A549 (cell line): ENCODE measurements at regions not wholly inside any gene's neighbourhood (a gene's known extent, or its start where the extent isn't known, plus 50 kb on each side); places are given as distances from the start of the nearest gene placed in this dataset.
"Not testable (repeated sequence)": the region's sequence is repeated elsewhere in the genome, so short reads cannot be mapped to it uniquely, and the experiment has no call there.

Source experiments
- ATAC-seq, 2 experiments: fragments of 200-7000 bp in 1 of 2; fragments of >200 bp in 1 of 2; cut with Nextera tagmentation in 1 of 2; cut with Tn5 transposase in 1 of 2; 3 replicates each; pipeline versions ENCODE4 v1.8.0 to v1.9.1; 2018 to 2020; ENCODE audit warnings: mild to moderate bottlenecking in 1 of 2, moderate library complexity in 1 of 2
- CTCF ChIA-PET: fragments of 300-600 bp; sonication (Branson Sonifier 250); formaldehyde crosslinking; extraction: SDS; loops from one replicate; lab custom pipeline; 2021; ENCODE audit warnings: antibody characterized with exemption, inconsistent platforms; lab: Yijun Ruan, JAX
- POLR2A ChIA-PET: fragments of 350-600 bp; formaldehyde crosslinking; extraction: SDS; loops from one replicate; lab custom pipeline; 2021; ENCODE audit warnings: antibody characterized with exemption, inconsistent platforms; lab: Yijun Ruan, JAX
- DNase-seq, 2 experiments: peaks; one replicate each; pipeline versions ENCODE4 v3.0.0 to v3.0.0-alpha.2; 2011 to 2016; ENCODE audit warnings: low read depth in 1 of 2, low spot score in 1 of 2
- FAIRE-seq: peaks from 2 replicates; lab custom pipeline; 2011; peaks lifted over from hg19 to GRCh38; lab: Jason Lieb, UNC
- H3K27ac ChIP-seq, 2 experiments: fragments of >200 bp; sonication (Bioruptor Twin); formaldehyde crosslinking; 3 replicates each; pipeline ENCODE4 v1.5.1; 2016 to 2017
- H3K4me1 ChIP-seq: fragments of >200 bp; sonication (Bioruptor Twin); formaldehyde crosslinking; 3 replicates; pipeline ENCODE4 v1.6.1; 2016
- H3K4me2 ChIP-seq: fragments of >200 bp; sonication (Bioruptor Twin); formaldehyde crosslinking; 3 replicates; pipeline ENCODE4 v1.6.1; 2016
- H3K4me3 ChIP-seq: fragments of >200 bp; sonication (Bioruptor Twin); formaldehyde crosslinking; 3 replicates; pipeline ENCODE4 v1.5.1; 2016
- H3K9me3 ChIP-seq: fragments of >200 bp; sonication (Bioruptor Twin); formaldehyde crosslinking; 3 replicates; pipeline ENCODE4 v1.6.1; 2016
- CBX8 ChIP-seq: fragments of 200-600 bp; sonication (generic); IDR thresholded peaks from 2 replicates; pipeline ENCODE4 v1.6.1; 2016
- CHD2 ChIP-seq: fragments of 150-350 bp; IDR thresholded peaks from 2 replicates; pipeline ENCODE4 v1.6.1; 2014; ENCODE audit warnings: low read length; ENCODE audit not compliant: partially characterized antibody
- CHD4 ChIP-seq: fragments of 200-600 bp; sonication (generic); IDR thresholded peaks from 2 replicates; pipeline ENCODE4 v1.6.1; 2016; ENCODE audit warnings: antibody characterized with exemption, mild to moderate bottlenecking, borderline replicate concordance
- CTCF ChIP-seq: fragments of >200 bp; sonication (Bioruptor Twin); formaldehyde crosslinking; IDR thresholded peaks from 3 replicates; pipeline ENCODE4 v1.5.1; 2016
- EHF ChIP-seq: fragments of 250-450 bp; sonication (Bioruptor Pico); IDR thresholded peaks from 2 replicates; pipeline ENCODE4 v1.5.0; 2020; ENCODE audit warnings: mild to moderate bottlenecking
- EHMT2 ChIP-seq: fragments of 200-600 bp; sonication (generic); IDR thresholded peaks from 2 replicates; pipeline ENCODE4 v1.6.1; 2016; ENCODE audit warnings: antibody characterized with exemption, low read depth, mild to moderate bottlenecking, moderate library complexity
- ELK1 ChIP-seq: fragments of 150-350 bp; IDR thresholded peaks from 2 replicates; pipeline ENCODE4 v1.6.1; 2014; ENCODE audit warnings: low read depth, mild to moderate bottlenecking, low read length
- EP300 ChIP-seq, 2 experiments: fragments of >200 bp; sonication (Bioruptor Twin); formaldehyde crosslinking; IDR thresholded peaks; 2 replicates in 1 of 2; 3 replicates in 1 of 2; pipeline ENCODE4 v1.6.1; 2016 to 2017
- ESRRA ChIP-seq: fragments of 150-350 bp; IDR thresholded peaks from 2 replicates; pipeline ENCODE4 v1.6.1; 2014; ENCODE audit warnings: mild to moderate bottlenecking, low read length, borderline replicate concordance
- FOSL2 ChIP-seq, 2 experiments: fragments of 450-650 bp in 1 of 2; fragments of >200 bp in 1 of 2; sonication (Bioruptor Twin) in 1 of 2; formaldehyde crosslinking; IDR thresholded peaks; 2 replicates each; pipeline versions ENCODE4 v1.5.0 to v1.6.1; 2016 to 2020; ENCODE audit warnings: mild to moderate bottlenecking in 1 of 2, moderate library complexity in 1 of 2
- HDAC2 ChIP-seq: fragments of 200-600 bp; sonication (generic); IDR thresholded peaks from 2 replicates; pipeline ENCODE4 v1.6.1; 2016
- HES2 ChIP-seq: fragments of >200 bp; sonication (Bioruptor Twin); formaldehyde crosslinking; IDR thresholded peaks from 2 replicates; pipeline ENCODE4 v1.6.1; 2016
- HEYL ChIP-seq: fragments of 250-450 bp; sonication (Bioruptor Pico); IDR thresholded peaks from 2 replicates; pipeline ENCODE4 v1.8.0; 2021; ENCODE audit warnings: mild to moderate bottlenecking, moderate library complexity
- HMGXB4 ChIP-seq: fragments of 250-450 bp; sonication (Bioruptor Pico); IDR thresholded peaks from 2 replicates; pipeline ENCODE4 v1.5.0; 2021; ENCODE audit warnings: mild to moderate bottlenecking, moderate library complexity, borderline replicate concordance
- HOXB13 ChIP-seq: fragments of 250-450 bp; sonication (Bioruptor Pico); IDR thresholded peaks from 2 replicates; pipeline ENCODE4 v1.5.0; 2020; ENCODE audit warnings: low read depth, mild to moderate bottlenecking, moderate library complexity
- KDM1A ChIP-seq: fragments of 200-600 bp; sonication (generic); IDR thresholded peaks from 2 replicates; pipeline ENCODE4 v1.6.1; 2016; ENCODE audit warnings: low read depth, mild to moderate bottlenecking
- MAZ ChIP-seq: fragments of 150-350 bp; IDR thresholded peaks from 2 replicates; pipeline ENCODE4 v1.6.1; 2014; ENCODE audit warnings: antibody characterized with exemption, low read depth, low read length, borderline replicate concordance
- NFE2L2 ChIP-seq: fragments of 150-350 bp; conservative IDR thresholded peaks from 2 replicates; pipeline ENCODE4 v1.6.1; 2014; ENCODE audit warnings: low read length
- PBX3 ChIP-seq: IDR thresholded peaks from 2 replicates; pipeline ENCODE4 v1.6.1; 2012
- POLR2AphosphoS2 ChIP-seq: conservative IDR thresholded peaks from 2 replicates; pipeline ENCODE4 v1.6.1; 2012; ENCODE audit warnings: low read length, improper control_type of control experiment, inconsistent platforms
- RARB ChIP-seq: fragments of 250-450 bp; sonication (Bioruptor Pico); IDR thresholded peaks from 2 replicates; pipeline ENCODE4 v1.8.0; 2021; ENCODE audit warnings: mild to moderate bottlenecking, moderate library complexity
- RFX5 ChIP-seq: fragments of 450-650 bp; IDR thresholded peaks from 2 replicates; pipeline ENCODE4 v1.7.1; 2014; ENCODE audit warnings: antibody characterized with exemption, mild to moderate bottlenecking, moderate library complexity
- TFCP2L1 ChIP-seq: fragments of 250-450 bp; sonication (Bioruptor Pico); IDR thresholded peaks from 2 replicates; pipeline ENCODE4 v1.5.0; 2021; ENCODE audit warnings: mild to moderate bottlenecking
- TP53 ChIP-seq: fragments of 250-450 bp; sonication (Bioruptor Pico); IDR thresholded peaks from 2 replicates; pipeline ENCODE4 v1.5.0; 2021; ENCODE audit warnings: mild to moderate bottlenecking, moderate library complexity
- ZSCAN20 ChIP-seq: fragments of 250-450 bp; sonication (Bioruptor Pico); IDR thresholded peaks from 2 replicates; pipeline ENCODE4 v1.8.0; 2022; ENCODE audit warnings: mild to moderate bottlenecking, moderate library complexity
- WGBS: methylation state at CpG from one replicate; pipeline ENCODE4 v1.1.6; 2017; ENCODE audit errors: missing lambda C conversion rate; 5-methylcytosine and 5-hydroxymethylcytosine counted together

- FAIRE-seq, result no peak
- CTCF ChIA-PET, result interaction anchor here (0.7 to 1.5 kb wide), 4 partner anchors 9 to 121 kb away, joined by 3 read pairs; no protein-coding TSS in a partner anchor
- no peak overlapping the region for H3K27ac ChIP-seq
- TF ChIP-seq HDAC2 (no peak), KDM1A (no peak), TP53 (CRISPR knock-in tag) (no peak), RFX5 (no peak), EP300 (IDR thresholded peaks at IDR 0.05) (no peak), PBX3 (no peak), ELK1 (no peak), ESRRA (no peak), CHD4 (no peak), FOSL2 (IDR thresholded peaks at IDR 0.05) (no peak), FOSL2 (CRISPR knock-in tag; IDR thresholded peaks at IDR 0.05) (no peak), MAZ (no peak), HEYL (CRISPR knock-in tag) (no peak), NFE2L2 (no peak), HMGXB4 (CRISPR knock-in tag) (no peak), RARB (CRISPR knock-in tag) (no peak), EHF (no peak)
- TF ChIP-seq, all 56 proteins: peak for 0
- 91% methylated on average over 9 of the region's 9 CpGs for WGBS
- Histone ChIP-seq H3K4me3 (no peak overlapping the region), H3K4me2 (no peak overlapping the region), H3K9me3 (no peaks in the 10 kb centered on the region), H3K4me1 (no peaks in the 10 kb centered on the region)
- DNase-seq (no peak), ATAC-seq (no peak)
- POLR2A ChIA-PET, result no interaction called here
Observed at GRCh38 chr10:71088054-71088453, 124.3 kb upstream of the UNC5B start.

GRCh38 chr10:71088578-71088977 lies 123.8 kb upstream of the UNC5B start:
- POLR2A ChIA-PET, H3K4me2 ChIP-seq, ATAC-seq, FAIRE-seq, H3K4me1 ChIP-seq, H3K9me3 ChIP-seq, H3K27ac ChIP-seq, DNase-seq, H3K4me3 ChIP-seq: not testable (repeated sequence)
- 57% methylated on average over 7 of the region's 7 CpGs for WGBS
- CTCF ChIA-PET, result interaction anchor here (0.7 to 1.5 kb wide), 2 partner anchors 9 to 14 kb away, joined by 3 read pairs; no protein-coding TSS in a partner anchor

GRCh38 chr10:71089162-71089561 lies 123.2 kb upstream of the UNC5B start:
- ChIA-PET CTCF (interaction anchor here (0.7 to 1.0 kb wide), 2 partner anchors 9 to 164 kb away, joined by 3 read pairs; no protein-coding TSS in a partner anchor), POLR2A (no interaction called here)
- no peak for DNase-seq
- no peak for FAIRE-seq
- Histone ChIP-seq H3K4me1 (no peaks in the 10 kb centered on the region), H3K4me3 (no peak overlapping the region), H3K27ac (no peak overlapping the region), H3K4me2 (no peak overlapping the region), H3K9me3 (no peaks in the 10 kb centered on the region)
- 59% methylated on average over 1 of the region's 1 CpG for whole genome bisulfite sequencing
- ATAC-seq, result no peak
- TF ChIP-seq EHF, result no peak
- TF ChIP-seq HOXB13 (CRISPR knock-in tag), result no peak
- no peak for TF ChIP-seq CHD4
- no peak for TF ChIP-seq TFCP2L1 (CRISPR knock-in tag)
- no peak for TF ChIP-seq ZSCAN20 (CRISPR knock-in tag)
- no peak for TF ChIP-seq CHD2
- no peak for TF ChIP-seq CBX8
- no peak for TF ChIP-seq EHMT2
- TF ChIP-seq HES2, result no peak
- no peak for TF ChIP-seq POLR2AphosphoS2
- no peak for TF ChIP-seq CTCF
